Activated T-helper 2 cell treated with anti-CD3 and anti-CD28 coated beads, Interferon-gamma antibody, Interleukin-2, Interleukin-4, amounts not matched to agents 10 μg/mL and 5 μg/mL and 100 μg/mL, durations not matched to agents 14 hours and 24 hours and 36 hours (primary cell): ENCODE measurements at regions not wholly inside any gene's neighbourhood (a gene's known extent, or its start where the extent isn't known, plus 50 kb on each side); places are given as distances from the start of the nearest gene placed in this dataset.

ENCODE experiments used
- DNase-seq: peaks from one replicate; pipeline ENCODE4 v3.0.0; 2021; ENCODE audit warnings: low spot score
- H3K27ac Mint-ChIP-seq: one replicate; pipeline ENCODE4 v1.8.0; 2021; ENCODE audit warnings: mixed read lengths
- H3K27me3 Mint-ChIP-seq: one replicate; pipeline ENCODE4 v1.8.0; 2021; ENCODE audit warnings: low read depth, mixed read lengths
- H3K36me3 Mint-ChIP-seq: one replicate; pipeline ENCODE4 v1.8.0; 2021; ENCODE audit warnings: low read depth, mixed read lengths
- H3K4me1 Mint-ChIP-seq: one replicate; pipeline ENCODE4 v1.8.0; 2021; ENCODE audit warnings: low read depth, mixed read lengths
- H3K4me3 Mint-ChIP-seq: one replicate; pipeline ENCODE4 v1.8.0; 2021; ENCODE audit warnings: low read depth, mild to moderate bottlenecking, moderate library complexity, mixed read lengths
- H3K9me3 Mint-ChIP-seq: one replicate; pipeline ENCODE4 v1.8.0; 2021; ENCODE audit warnings: mixed read lengths
- intact Hi-C: fragments of 100-400 bp; cut with micrococcal nuclease; formaldehyde crosslinking; loops from one replicate; pipeline ENCODE4 v1.15.1; 2023

DNA sequence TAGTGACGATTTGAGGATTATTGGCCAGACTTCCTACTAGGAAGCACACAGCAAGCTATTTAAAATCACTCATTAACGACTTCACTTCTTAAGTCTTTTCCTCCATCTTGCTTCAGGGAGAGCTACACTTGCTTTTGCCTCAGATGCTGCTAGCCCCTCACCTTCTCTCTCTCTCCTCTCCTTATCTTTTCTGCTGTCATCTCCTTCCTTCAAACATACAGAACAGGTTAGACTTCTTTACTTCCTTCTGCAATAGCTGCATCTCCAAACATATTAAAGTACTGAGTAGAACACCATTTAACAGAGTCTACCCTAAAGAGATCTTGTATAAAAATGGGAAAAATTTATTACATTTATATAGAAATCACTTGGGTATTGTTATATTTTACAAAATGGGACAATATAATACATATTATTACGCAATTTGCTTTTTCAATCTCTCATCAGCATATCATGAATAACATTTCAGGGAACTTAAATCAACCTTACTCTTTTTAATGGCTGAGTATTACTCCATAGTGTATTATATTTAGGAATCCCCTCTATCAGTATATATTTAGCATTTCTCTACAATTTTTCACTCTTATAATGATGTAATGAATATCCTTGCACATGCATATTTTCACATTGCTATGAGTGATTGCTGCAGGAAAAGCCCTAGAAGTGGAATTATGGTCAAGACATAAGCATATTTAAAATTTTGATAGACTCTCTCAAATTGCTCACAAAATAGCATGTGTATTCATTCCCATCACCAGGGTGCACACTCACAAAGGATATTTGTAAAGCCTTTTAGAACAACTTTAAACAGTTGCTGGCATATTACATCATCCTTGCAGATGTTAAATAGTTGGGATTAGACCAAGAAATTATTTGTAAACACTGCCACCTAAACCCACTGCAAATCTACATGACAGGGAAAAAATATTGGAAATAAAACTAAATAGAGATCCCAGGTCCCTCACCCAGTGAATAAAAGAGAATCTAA lies 164.5 kb upstream of the NFIB start:
- H3K36me3 Mint-ChIP-seq = no peaks in the 10 kb centered on the region
- intact Hi-C loops = no loop called here
- DNase-seq = no peak
- H3K4me1 Mint-ChIP-seq = no peaks in the 10 kb centered on the region
- no peaks in the 10 kb centered on the region for H3K27me3 Mint-ChIP-seq
- H3K9me3 Mint-ChIP-seq = no peaks in the 10 kb centered on the region
- H3K27ac Mint-ChIP-seq = no peak overlapping the region
- no peak overlapping the region for H3K4me3 Mint-ChIP-seq

DNA sequence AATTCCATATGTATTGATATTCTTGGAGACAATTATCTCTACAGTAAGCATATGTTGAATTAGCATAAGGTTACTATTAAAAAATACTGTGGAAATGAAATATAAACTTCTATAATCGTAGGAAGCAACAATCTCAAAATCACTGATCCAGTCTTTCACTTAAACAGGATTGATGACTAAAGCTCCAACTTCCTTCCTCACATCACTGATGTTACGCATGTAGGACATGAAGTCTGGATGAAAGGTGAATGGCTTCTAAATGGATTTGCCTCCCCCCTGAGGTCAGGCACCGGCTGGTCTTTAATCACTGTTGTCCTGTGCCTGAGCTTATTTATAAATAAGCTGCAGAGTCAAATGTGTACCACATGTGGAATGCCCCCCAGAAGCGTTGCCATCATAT lies 157.1 kb upstream of the NFIB start:
- H3K4me1 Mint-ChIP-seq = no peaks in the 10 kb centered on the region
- no peak overlapping the region for H3K4me3 Mint-ChIP-seq
- intact Hi-C loops = no loop called here
- H3K9me3 Mint-ChIP-seq = no peaks in the 10 kb centered on the region
- no peaks in the 10 kb centered on the region for H3K27me3 Mint-ChIP-seq
- no peaks in the 10 kb centered on the region for H3K36me3 Mint-ChIP-seq
- DNase-seq = no peak
- no peak overlapping the region for H3K27ac Mint-ChIP-seq

DNA sequence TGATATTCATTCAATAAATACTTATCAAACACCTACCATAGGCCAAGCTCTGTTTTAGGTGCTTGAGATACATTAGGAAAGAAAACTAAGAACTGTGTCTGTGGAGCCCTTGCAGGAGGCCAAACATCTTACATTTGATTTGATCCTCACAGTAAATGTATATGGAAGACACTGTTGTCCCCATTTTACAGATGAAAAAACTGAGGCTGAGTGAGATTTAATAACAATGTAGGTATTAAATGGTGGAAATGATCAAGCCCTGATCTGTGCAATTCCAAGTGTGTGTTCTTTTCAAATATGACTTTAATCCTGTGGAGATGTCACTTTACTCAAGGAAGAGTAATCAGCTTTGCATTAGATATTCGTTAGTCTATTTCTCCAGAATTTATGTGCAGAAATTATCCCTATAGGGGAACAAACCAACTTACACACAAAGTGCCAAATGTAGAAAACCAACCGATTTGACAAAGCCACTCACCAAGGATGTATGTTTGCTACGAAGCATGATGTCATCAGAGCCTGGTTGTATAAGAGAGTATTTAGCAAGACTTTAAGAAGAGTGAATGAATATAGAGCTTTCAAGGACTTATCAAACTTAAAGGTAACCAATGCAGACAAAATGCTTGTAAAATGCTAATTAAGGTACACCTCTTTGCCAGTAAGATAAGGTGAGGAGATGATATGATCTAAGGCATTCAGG lies 153.9 kb upstream of the NFIB start:
- H3K27me3 Mint-ChIP-seq = no peaks in the 10 kb centered on the region
- no peak overlapping the region for H3K4me3 Mint-ChIP-seq
- no peaks in the 10 kb centered on the region for H3K4me1 Mint-ChIP-seq
- H3K27ac Mint-ChIP-seq = no peak overlapping the region
- H3K9me3 Mint-ChIP-seq = no peaks in the 10 kb centered on the region
- no peak for DNase-seq
- intact Hi-C loops = loop anchor here (5.0 kb wide), 1 partner anchor 299 kb away; no protein-coding TSS in a partner anchor
- no peaks in the 10 kb centered on the region for H3K36me3 Mint-ChIP-seq

DNA sequence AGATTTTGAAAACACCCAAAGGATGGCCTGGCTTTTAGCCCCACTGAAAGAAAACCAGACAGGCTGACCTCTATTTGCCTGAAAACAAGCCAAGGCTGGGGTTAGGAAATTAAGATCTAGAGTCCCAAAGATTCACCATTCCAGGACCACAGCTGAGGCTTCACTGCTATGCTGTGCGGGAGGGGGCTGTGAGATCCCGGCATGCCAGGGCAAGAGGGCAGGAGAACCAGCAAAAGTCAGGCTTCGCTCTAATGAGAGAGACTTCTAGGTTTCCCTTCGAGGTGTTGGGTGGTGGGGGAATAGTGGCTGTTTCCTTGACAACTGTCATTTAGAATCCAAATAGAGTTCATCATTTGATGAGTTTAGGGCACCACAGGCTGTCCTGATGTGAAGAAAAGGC lies 152.9 kb upstream of the NFIB start:
- no peak for DNase-seq
- Mint-ChIP-seq H3K4me3 (no peak overlapping the region), H3K27me3 (no peaks in the 10 kb centered on the region), H3K27ac (no peak overlapping the region), H3K4me1 (no peaks in the 10 kb centered on the region), H3K36me3 (no peaks in the 10 kb centered on the region), H3K9me3 (no peaks in the 10 kb centered on the region)
- intact Hi-C loops = loop anchor here (5.0 kb wide), 1 partner anchor 300 kb away; no protein-coding TSS in a partner anchor

DNA sequence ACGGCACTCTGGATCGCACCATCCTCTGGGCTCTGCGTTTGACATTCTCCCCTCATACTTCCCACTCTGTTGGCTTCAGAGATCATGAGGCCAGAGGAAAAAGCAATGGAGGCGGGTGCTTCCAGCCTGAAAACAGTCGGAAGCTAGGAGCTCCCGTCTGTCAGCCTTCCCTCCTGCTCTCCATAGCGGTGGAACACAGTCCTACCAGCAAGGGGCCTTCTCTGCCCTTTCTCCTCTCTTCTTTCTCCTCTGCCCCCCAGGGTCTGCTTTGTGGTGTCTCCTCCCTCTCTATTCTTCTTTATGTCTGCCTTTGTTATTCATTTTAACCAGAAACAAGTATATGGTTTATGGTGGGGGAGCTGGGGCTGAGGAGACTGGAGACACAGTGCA lies 152.5 kb upstream of the NFIB start:
- DNase-seq = no peak
- H3K4me1 Mint-ChIP-seq = no peaks in the 10 kb centered on the region
- no peaks in the 10 kb centered on the region for H3K36me3 Mint-ChIP-seq
- no peaks in the 10 kb centered on the region for H3K9me3 Mint-ChIP-seq
- no peak overlapping the region for H3K4me3 Mint-ChIP-seq
- no peak overlapping the region for H3K27ac Mint-ChIP-seq
- intact Hi-C loops = loop anchor here (5.0 kb wide), 1 partner anchor 301 kb away; no protein-coding TSS in a partner anchor
- H3K27me3 Mint-ChIP-seq = no peaks in the 10 kb centered on the region

DNA sequence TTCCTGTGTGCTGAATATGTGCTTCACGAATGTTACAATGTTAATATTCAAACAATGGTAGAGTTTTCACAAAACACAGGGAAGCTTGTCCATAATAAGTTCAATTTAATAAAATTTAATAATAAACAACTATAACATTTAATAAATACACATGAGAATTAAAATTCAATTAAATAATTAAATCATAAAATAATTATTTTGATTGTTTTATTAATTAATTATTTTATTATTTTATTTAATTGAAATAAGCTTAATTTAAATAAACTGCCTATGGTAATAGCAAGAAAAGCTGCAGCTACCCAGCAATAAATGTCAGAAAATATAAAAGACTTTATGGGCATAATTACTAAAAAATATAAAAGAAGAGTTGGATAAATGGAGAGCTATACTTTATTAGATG lies 149.0 kb upstream of the NFIB start:
- no peak for DNase-seq
- Mint-ChIP-seq H3K27ac (no peak overlapping the region), H3K9me3 (no peaks in the 10 kb centered on the region), H3K4me3 (no peak overlapping the region), H3K27me3 (no peaks in the 10 kb centered on the region), H3K4me1 (no peaks in the 10 kb centered on the region), H3K36me3 (no peaks in the 10 kb centered on the region)
- intact Hi-C loops = no loop called here

DNA sequence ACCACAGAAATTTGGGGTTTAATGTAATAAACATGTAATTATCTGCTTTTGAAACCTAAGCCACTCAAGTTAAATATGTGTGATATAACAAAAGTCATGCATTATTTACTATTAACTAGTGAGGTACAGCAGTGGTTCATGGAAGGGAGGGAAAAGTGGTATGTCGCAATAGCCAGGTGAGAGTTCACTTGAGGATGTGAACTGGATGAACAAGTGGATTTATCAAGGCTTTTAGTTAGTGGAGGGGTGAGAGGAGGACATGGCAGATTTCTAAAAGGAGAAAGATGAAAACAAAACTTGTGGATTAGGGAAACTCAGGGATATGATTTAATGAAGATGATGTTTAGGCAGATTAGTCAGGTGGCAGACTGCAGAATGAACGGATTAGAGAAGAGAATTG lies 141.3 kb upstream of the NFIB start:
- no peak for DNase-seq
- no peaks in the 10 kb centered on the region for H3K27me3 Mint-ChIP-seq
- intact Hi-C loops = no loop called here
- no peaks in the 10 kb centered on the region for H3K36me3 Mint-ChIP-seq
- H3K4me1 Mint-ChIP-seq = no peaks in the 10 kb centered on the region
- H3K27ac Mint-ChIP-seq = no peak overlapping the region
- no peaks in the 10 kb centered on the region for H3K9me3 Mint-ChIP-seq
- H3K4me3 Mint-ChIP-seq = no peak overlapping the region

DNA sequence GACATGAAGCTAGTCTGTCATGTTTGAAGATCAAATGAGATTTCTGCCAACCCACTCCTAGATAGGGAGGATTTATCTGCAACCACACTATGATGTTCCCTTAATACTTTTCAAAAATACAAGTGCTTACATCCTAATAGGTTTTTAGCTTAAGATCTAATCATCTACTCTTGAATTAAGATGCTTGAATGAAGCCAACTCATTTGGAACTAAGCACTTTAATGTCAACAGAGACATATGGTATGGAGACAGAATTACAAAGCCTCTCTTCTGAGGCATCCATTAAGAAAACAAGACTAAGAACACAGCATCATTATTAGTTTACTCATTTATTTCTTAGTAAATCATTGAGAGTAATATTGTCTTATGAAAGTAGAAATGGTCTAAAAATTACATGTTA lies 139.3 kb upstream of the NFIB start:
- Mint-ChIP-seq H3K36me3 (no peaks in the 10 kb centered on the region), H3K9me3 (no peaks in the 10 kb centered on the region), H3K4me3 (no peak overlapping the region), H3K27ac (no peak overlapping the region), H3K4me1 (no peaks in the 10 kb centered on the region), H3K27me3 (no peaks in the 10 kb centered on the region)
- intact Hi-C loops = no loop called here
- no peak for DNase-seq

DNA sequence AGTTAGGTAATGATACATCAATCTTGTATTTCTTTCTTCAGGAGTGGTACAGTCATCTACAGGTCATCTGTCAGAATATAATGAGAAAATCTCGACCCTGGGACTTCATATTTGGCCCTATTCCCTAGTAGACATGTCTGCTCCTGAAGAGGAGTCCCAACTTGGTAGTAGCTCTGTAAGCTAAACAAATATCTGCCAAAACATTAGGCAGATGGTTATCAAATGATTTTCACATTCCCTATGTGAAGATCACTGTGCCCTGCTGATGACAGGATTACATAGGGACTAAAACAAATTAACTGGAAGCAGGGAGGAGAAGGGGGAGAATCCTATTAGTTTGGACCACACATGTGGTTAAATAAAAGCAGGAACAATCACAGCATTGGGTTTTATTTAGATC lies 138.6 kb upstream of the NFIB start:
- no peaks in the 10 kb centered on the region for H3K27me3 Mint-ChIP-seq
- no peak overlapping the region for H3K4me3 Mint-ChIP-seq

DNA sequence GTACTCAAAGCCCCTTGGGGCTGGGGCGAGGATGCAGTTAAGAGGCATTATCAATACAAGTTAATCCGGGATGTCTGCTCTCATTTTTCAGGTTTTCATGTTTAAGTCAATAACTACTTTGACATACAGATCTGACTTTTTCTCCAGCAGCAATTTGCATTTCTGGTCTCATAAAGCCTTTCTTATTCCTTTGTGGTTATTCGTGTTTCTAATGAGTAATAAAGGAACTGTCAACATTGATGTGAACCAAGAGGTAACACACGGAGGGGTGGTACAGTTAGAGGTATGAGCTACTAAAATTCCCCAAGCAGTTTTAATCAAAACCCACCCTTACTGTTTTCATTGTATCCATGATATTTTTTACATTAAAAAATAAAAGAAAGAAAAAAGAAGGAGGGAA lies 138.0 kb upstream of the NFIB start:
- Mint-ChIP-seq H3K27me3 (no peaks in the 10 kb centered on the region), H3K36me3 (no peaks in the 10 kb centered on the region), H3K4me3 (no peak overlapping the region), H3K4me1 (no peaks in the 10 kb centered on the region), H3K9me3 (no peaks in the 10 kb centered on the region), H3K27ac (no peak overlapping the region)
- intact Hi-C loops = no loop called here
- DNase-seq = no peak

More for the DNA sequence above, 138.6 kb upstream of the NFIB start:
- Mint-ChIP-seq H3K9me3 (no peaks in the 10 kb centered on the region), H3K4me1 (no peaks in the 10 kb centered on the region), H3K36me3 (no peaks in the 10 kb centered on the region), H3K27ac (no peak overlapping the region)
- intact Hi-C loops = no loop called here
- no peak for DNase-seq

DNA sequence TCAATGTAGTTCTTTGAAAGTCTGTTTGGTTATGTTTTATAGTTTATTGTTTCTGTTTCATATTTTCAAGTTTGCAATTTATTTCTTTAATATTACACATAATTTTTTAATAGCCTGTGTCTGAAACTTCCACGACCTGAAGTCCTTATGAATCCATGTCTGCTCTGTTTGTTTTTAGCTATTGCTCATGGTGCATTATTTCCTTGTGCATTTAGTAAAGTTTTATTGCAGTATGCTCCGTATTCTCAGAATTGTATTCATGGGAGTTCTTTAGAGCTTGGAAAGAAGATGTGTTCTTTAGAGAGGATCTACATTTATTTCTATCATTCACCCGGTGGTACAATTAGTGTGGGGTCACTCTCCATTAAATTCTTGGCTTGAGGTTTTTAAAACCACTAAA lies 133.2 kb upstream of the NFIB start:
- Mint-ChIP-seq H3K9me3 (no peaks in the 10 kb centered on the region), H3K27me3 (no peaks in the 10 kb centered on the region), H3K4me1 (no peaks in the 10 kb centered on the region), H3K4me3 (no peak overlapping the region), H3K36me3 (no peaks in the 10 kb centered on the region), H3K27ac (no peak overlapping the region)
- intact Hi-C loops = no loop called here
- no peak for DNase-seq

DNA sequence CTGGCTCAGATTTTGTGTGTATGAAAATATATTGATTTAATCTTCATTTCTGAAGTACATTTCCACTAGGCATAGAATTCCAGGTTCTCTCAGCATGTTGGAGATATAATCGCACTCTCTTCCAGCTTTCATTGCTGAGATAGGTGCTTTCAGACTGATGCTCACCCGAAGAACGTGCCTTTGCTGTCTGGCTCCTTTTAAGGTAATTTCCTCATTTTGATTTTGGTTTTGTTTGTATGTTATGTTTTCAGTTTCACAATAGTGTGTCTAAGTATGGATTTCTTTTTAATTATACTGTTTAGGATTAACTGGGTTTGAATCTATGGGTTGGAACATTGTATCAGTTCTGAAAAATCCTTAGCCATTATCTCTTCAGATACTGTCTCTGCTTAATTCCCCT lies 132.0 kb upstream of the NFIB start:
- no peak overlapping the region for H3K4me3 Mint-ChIP-seq
- no peak overlapping the region for H3K27ac Mint-ChIP-seq
- H3K36me3 Mint-ChIP-seq = no peaks in the 10 kb centered on the region
- H3K4me1 Mint-ChIP-seq = no peaks in the 10 kb centered on the region
- intact Hi-C loops = no loop called here
- H3K9me3 Mint-ChIP-seq = no peaks in the 10 kb centered on the region
- no peak for DNase-seq
- no peaks in the 10 kb centered on the region for H3K27me3 Mint-ChIP-seq

DNA sequence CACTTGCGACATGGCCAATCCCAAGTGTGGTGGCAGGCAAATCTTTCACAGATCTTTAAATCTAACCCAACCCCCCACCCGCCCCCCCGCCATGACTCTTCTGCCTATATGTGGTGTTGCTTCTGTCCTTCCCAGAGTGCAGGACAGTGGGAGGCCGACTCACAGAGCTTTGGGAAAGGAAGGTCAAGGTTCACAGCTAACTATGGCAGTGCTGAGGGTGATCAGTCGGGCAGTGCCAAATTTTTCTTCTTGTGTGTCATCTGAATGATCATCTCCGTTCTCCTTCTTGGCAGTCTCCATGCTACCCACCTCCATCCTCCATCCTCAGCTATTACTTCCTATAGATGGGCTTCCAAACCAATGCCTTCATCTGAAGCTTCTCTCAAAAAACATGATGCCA lies 129.0 kb upstream of the NFIB start:
- Mint-ChIP-seq H3K36me3 (no peaks in the 10 kb centered on the region), H3K27ac (no peak overlapping the region), H3K4me1 (no peaks in the 10 kb centered on the region), H3K27me3 (no peaks in the 10 kb centered on the region), H3K4me3 (no peak overlapping the region), H3K9me3 (no peaks in the 10 kb centered on the region)
- no peak for DNase-seq
- intact Hi-C loops = no loop called here
